A549 (cell line): ENCODE measurements at regions not wholly inside any gene's neighbourhood (a gene's known extent, or its start where the extent isn't known, plus 50 kb on each side); places are given as distances from the start of the nearest gene placed in this dataset.

ENCODE experiments used
- ATAC-seq, 2 experiments: fragments of 200-7000 bp in 1 of 2; fragments of >200 bp in 1 of 2; cut with Nextera tagmentation in 1 of 2; cut with Tn5 transposase in 1 of 2; 3 replicates each; pipeline versions ENCODE4 v1.8.0 to v1.9.1; 2018 to 2020; ENCODE audit warnings: mild to moderate bottlenecking in 1 of 2, moderate library complexity in 1 of 2
- CTCF ChIA-PET: fragments of 300-600 bp; sonication (Branson Sonifier 250); formaldehyde crosslinking; extraction: SDS; loops from one replicate; lab custom pipeline; 2021; ENCODE audit warnings: antibody characterized with exemption, inconsistent platforms; lab: Yijun Ruan, JAX
- POLR2A ChIA-PET: fragments of 350-600 bp; formaldehyde crosslinking; extraction: SDS; loops from one replicate; lab custom pipeline; 2021; ENCODE audit warnings: antibody characterized with exemption, inconsistent platforms; lab: Yijun Ruan, JAX
- DNase-seq, 2 experiments: peaks; one replicate each; pipeline versions ENCODE4 v3.0.0 to v3.0.0-alpha.2; 2011 to 2016; ENCODE audit warnings: low read depth in 1 of 2, low spot score in 1 of 2
- FAIRE-seq: peaks from 2 replicates; lab custom pipeline; 2011; peaks lifted over from hg19 to GRCh38; lab: Jason Lieb, UNC
- H3K27ac ChIP-seq, 2 experiments: fragments of >200 bp; sonication (Bioruptor Twin); formaldehyde crosslinking; 3 replicates each; pipeline ENCODE4 v1.5.1; 2016 to 2017
- H3K4me1 ChIP-seq: fragments of >200 bp; sonication (Bioruptor Twin); formaldehyde crosslinking; 3 replicates; pipeline ENCODE4 v1.6.1; 2016
- H3K4me2 ChIP-seq: fragments of >200 bp; sonication (Bioruptor Twin); formaldehyde crosslinking; 3 replicates; pipeline ENCODE4 v1.6.1; 2016
- H3K4me3 ChIP-seq: fragments of >200 bp; sonication (Bioruptor Twin); formaldehyde crosslinking; 3 replicates; pipeline ENCODE4 v1.5.1; 2016
- H3K9me3 ChIP-seq: fragments of >200 bp; sonication (Bioruptor Twin); formaldehyde crosslinking; 3 replicates; pipeline ENCODE4 v1.6.1; 2016
- CBX8 ChIP-seq: fragments of 200-600 bp; sonication (generic); IDR thresholded peaks from 2 replicates; pipeline ENCODE4 v1.6.1; 2016
- CEBPB ChIP-seq, 2 experiments: fragments of >200 bp in 1 of 2; sonication (Bioruptor Twin) in 1 of 2; formaldehyde crosslinking in 1 of 2; IDR thresholded peaks; 2 replicates each; pipeline ENCODE4 v1.6.1; 2012 to 2016
- CHD2 ChIP-seq: fragments of 150-350 bp; IDR thresholded peaks from 2 replicates; pipeline ENCODE4 v1.6.1; 2014; ENCODE audit warnings: low read length; ENCODE audit not compliant: partially characterized antibody
- EHMT2 ChIP-seq: fragments of 200-600 bp; sonication (generic); IDR thresholded peaks from 2 replicates; pipeline ENCODE4 v1.6.1; 2016; ENCODE audit warnings: antibody characterized with exemption, low read depth, mild to moderate bottlenecking, moderate library complexity
- FOSL2 ChIP-seq, 2 experiments: fragments of 450-650 bp in 1 of 2; fragments of >200 bp in 1 of 2; sonication (Bioruptor Twin) in 1 of 2; formaldehyde crosslinking; IDR thresholded peaks; 2 replicates each; pipeline versions ENCODE4 v1.5.0 to v1.6.1; 2016 to 2020; ENCODE audit warnings: mild to moderate bottlenecking in 1 of 2, moderate library complexity in 1 of 2
- HDAC2 ChIP-seq: fragments of 200-600 bp; sonication (generic); IDR thresholded peaks from 2 replicates; pipeline ENCODE4 v1.6.1; 2016
- HEYL ChIP-seq: fragments of 250-450 bp; sonication (Bioruptor Pico); IDR thresholded peaks from 2 replicates; pipeline ENCODE4 v1.8.0; 2021; ENCODE audit warnings: mild to moderate bottlenecking, moderate library complexity
- HOXA7 ChIP-seq: fragments of 250-450 bp; sonication (Bioruptor Pico); IDR thresholded peaks from 2 replicates; pipeline ENCODE4 v1.5.0; 2020; ENCODE audit warnings: mild to moderate bottlenecking, moderate library complexity
- HOXB13 ChIP-seq: fragments of 250-450 bp; sonication (Bioruptor Pico); IDR thresholded peaks from 2 replicates; pipeline ENCODE4 v1.5.0; 2020; ENCODE audit warnings: low read depth, mild to moderate bottlenecking, moderate library complexity
- HOXB5 ChIP-seq: fragments of 250-450 bp; sonication (Bioruptor Pico); IDR thresholded peaks from 2 replicates; pipeline ENCODE4 v1.5.0; 2020; ENCODE audit warnings: mild to moderate bottlenecking, moderate library complexity
- KDM1A ChIP-seq: fragments of 200-600 bp; sonication (generic); IDR thresholded peaks from 2 replicates; pipeline ENCODE4 v1.6.1; 2016; ENCODE audit warnings: low read depth, mild to moderate bottlenecking
- MAFK ChIP-seq: fragments of 450-650 bp; IDR thresholded peaks from 2 replicates; pipeline ENCODE4 v1.6.1; 2014; ENCODE audit not compliant: partially characterized antibody
- MAZ ChIP-seq: fragments of 150-350 bp; IDR thresholded peaks from 2 replicates; pipeline ENCODE4 v1.6.1; 2014; ENCODE audit warnings: antibody characterized with exemption, low read depth, low read length, borderline replicate concordance
- NFE2L2 ChIP-seq: fragments of 150-350 bp; conservative IDR thresholded peaks from 2 replicates; pipeline ENCODE4 v1.6.1; 2014; ENCODE audit warnings: low read length
- NPAS2 ChIP-seq: fragments of 250-450 bp; sonication (Bioruptor Pico); IDR thresholded peaks from 2 replicates; pipeline ENCODE4 v1.8.0; 2022; ENCODE audit warnings: mild to moderate bottlenecking, moderate library complexity, borderline replicate concordance
- POLR2AphosphoS2 ChIP-seq: conservative IDR thresholded peaks from 2 replicates; pipeline ENCODE4 v1.6.1; 2012; ENCODE audit warnings: low read length, improper control_type of control experiment, inconsistent platforms
- RARB ChIP-seq: fragments of 250-450 bp; sonication (Bioruptor Pico); IDR thresholded peaks from 2 replicates; pipeline ENCODE4 v1.8.0; 2021; ENCODE audit warnings: mild to moderate bottlenecking, moderate library complexity
- RCOR1 ChIP-seq: fragments of 150-350 bp; IDR thresholded peaks from 2 replicates; pipeline ENCODE4 v1.6.1; 2014; ENCODE audit warnings: antibody characterized with exemption, low read length, low read depth
- TFCP2L1 ChIP-seq: fragments of 250-450 bp; sonication (Bioruptor Pico); IDR thresholded peaks from 2 replicates; pipeline ENCODE4 v1.5.0; 2021; ENCODE audit warnings: mild to moderate bottlenecking
- ZC3H11A ChIP-seq: fragments of 450-650 bp; IDR thresholded peaks from 2 replicates; pipeline ENCODE4 v1.6.1; 2014; ENCODE audit warnings: antibody characterized with exemption, mild to moderate bottlenecking
- ZFP36 ChIP-seq: fragments of 450-650 bp; IDR thresholded peaks from 2 replicates; pipeline ENCODE4 v1.6.1; 2014; ENCODE audit warnings: borderline replicate concordance; ENCODE audit not compliant: partially characterized antibody
- ZNF302 ChIP-seq: fragments of 250-450 bp; sonication (Bioruptor Pico); IDR thresholded peaks from 2 replicates; pipeline ENCODE4 v1.9.0; 2021; ENCODE audit warnings: inconsistent platforms, mild to moderate bottlenecking, moderate library complexity
- WGBS: methylation state at CpG from one replicate; pipeline ENCODE4 v1.1.6; 2017; ENCODE audit errors: missing lambda C conversion rate; 5-methylcytosine and 5-hydroxymethylcytosine counted together
- TF ChIP-seq, protein P1 (sequence below): fragments of >200 bp; sonication (Bioruptor Twin); formaldehyde crosslinking; IDR thresholded peaks from 3 replicates; pipeline ENCODE4 v1.5.1; 2016
- TF ChIP-seq, protein P2 (sequence below): IDR thresholded peaks from 2 replicates; pipeline ENCODE4 v1.6.1; 2012
- TF ChIP-seq, protein P3 (sequence below): fragments of 150-350 bp; IDR thresholded peaks from 2 replicates; pipeline ENCODE4 v1.6.1; 2014; ENCODE audit warnings: low read depth, mild to moderate bottlenecking, low read length
- TF ChIP-seq, protein P4 (sequence below): IDR thresholded peaks from 2 replicates; pipeline ENCODE4 v1.6.1; 2012
- TF ChIP-seq, protein P5 (sequence below): fragments of >200 bp; sonication (Bioruptor Twin); formaldehyde crosslinking; IDR thresholded peaks from 3 replicates; pipeline ENCODE4 v1.6.1; 2016

DNA sequence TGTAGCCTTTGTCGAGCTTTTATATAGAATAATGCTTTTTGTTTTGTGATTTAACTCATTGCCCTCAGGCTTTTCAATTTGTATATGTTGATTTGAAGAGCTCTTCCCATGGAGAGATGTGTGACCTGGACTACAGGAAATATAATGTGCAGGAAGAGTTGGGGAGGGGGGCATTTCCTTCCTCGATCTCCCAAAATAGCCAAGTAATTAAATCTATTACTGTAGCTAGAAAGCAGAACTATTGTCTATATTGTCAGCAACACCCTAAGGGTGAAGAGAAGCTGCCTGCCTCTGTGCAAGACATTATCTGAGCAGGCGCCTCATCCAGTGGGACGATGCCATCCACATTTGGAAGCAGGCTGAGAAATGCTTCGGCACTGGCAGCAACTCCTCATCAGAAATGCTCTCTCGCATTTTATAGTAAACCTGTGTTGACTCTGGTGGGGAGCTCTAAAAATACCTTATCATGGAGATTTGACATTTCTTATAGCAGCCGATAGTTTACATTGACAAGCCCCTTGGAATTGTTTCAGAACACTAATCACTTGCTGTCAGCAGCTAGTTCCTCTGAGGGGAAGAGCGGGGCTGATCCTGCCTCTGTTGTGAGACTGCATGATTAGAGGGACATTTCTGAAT lies 392.5 kb upstream of the RGS6 start:
- FAIRE-seq = no peak
- H3K4me3 ChIP-seq = no peak overlapping the region
- no peak overlapping the region for H3K4me2 ChIP-seq
- no peaks in the 10 kb centered on the region for H3K9me3 ChIP-seq
- ChIA-PET POLR2A (no interaction called here), CTCF (no interaction called here)
- 72% methylated on average over 8 of the region's 8 CpGs for WGBS
- no peaks in the 10 kb centered on the region for H3K4me1 ChIP-seq
- no peak overlapping the region for H3K27ac ChIP-seq
- no peak for TF ChIP-seq HOXA7
- no peak for TF ChIP-seq FOSL2 (IDR thresholded peaks at IDR 0.05)
- TF ChIP-seq FOSL2 (CRISPR knock-in tag; IDR thresholded peaks at IDR 0.05) = no peak
- TF ChIP-seq MAZ = no peak
- TF ChIP-seq NPAS2 (CRISPR knock-in tag) = no peak
- ATAC-seq = no peak
- no peak for DNase-seq

DNA sequence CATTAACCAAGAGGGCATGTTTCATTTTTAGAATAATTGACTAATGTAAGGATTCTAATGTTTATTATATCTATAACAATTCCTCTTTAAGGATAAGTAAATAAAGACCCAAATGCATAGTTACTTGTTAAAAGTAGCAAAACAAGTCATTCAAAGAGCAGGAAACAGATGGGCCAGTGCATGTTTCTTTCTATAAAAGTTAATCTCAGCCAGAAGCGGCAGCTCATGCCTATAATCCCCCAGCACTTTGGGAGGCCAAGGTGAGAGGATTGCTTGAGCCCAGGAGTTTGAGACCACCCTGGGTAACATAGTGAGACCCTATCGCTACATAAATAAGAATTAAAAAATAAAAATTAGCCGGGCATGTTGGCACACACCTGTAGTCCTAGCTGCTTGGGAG lies 391.0 kb upstream of the RGS6 start:
- no peak for ATAC-seq
- no peak for FAIRE-seq
- DNase-seq = no peak
- H3K4me3 ChIP-seq = no peak overlapping the region
- ChIA-PET CTCF (no interaction called here), POLR2A (interaction anchor here (0.6 kb wide), 1 partner anchor 101 kb away, joined by 9 read pairs; no protein-coding TSS in a partner anchor)
- H3K4me2 ChIP-seq = no peak overlapping the region
- H3K4me1 ChIP-seq = no peaks in the 10 kb centered on the region
- no peaks in the 10 kb centered on the region for H3K9me3 ChIP-seq
- no peak overlapping the region for H3K27ac ChIP-seq
- WGBS = 80% methylated on average over 3 of the region's 3 CpGs
- no peak for TF ChIP-seq CEBPB (IDR thresholded peaks at IDR 0.05)
- TF ChIP-seq, protein P1, sequence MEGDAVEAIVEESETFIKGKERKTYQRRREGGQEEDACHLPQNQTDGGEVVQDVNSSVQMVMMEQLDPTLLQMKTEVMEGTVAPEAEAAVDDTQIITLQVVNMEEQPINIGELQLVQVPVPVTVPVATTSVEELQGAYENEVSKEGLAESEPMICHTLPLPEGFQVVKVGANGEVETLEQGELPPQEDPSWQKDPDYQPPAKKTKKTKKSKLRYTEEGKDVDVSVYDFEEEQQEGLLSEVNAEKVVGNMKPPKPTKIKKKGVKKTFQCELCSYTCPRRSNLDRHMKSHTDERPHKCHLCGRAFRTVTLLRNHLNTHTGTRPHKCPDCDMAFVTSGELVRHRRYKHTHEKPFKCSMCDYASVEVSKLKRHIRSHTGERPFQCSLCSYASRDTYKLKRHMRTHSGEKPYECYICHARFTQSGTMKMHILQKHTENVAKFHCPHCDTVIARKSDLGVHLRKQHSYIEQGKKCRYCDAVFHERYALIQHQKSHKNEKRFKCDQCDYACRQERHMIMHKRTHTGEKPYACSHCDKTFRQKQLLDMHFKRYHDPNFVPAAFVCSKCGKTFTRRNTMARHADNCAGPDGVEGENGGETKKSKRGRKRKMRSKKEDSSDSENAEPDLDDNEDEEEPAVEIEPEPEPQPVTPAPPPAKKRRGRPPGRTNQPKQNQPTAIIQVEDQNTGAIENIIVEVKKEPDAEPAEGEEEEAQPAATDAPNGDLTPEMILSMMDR = no peak
- TF ChIP-seq, protein P2, sequence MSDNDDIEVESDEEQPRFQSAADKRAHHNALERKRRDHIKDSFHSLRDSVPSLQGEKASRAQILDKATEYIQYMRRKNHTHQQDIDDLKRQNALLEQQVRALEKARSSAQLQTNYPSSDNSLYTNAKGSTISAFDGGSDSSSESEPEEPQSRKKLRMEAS = no peak
- no peak for TF ChIP-seq CBX8
- TF ChIP-seq CHD2 = no peak
- no peak for TF ChIP-seq ZC3H11A
- no peak for TF ChIP-seq EHMT2
- TF ChIP-seq, protein P3, sequence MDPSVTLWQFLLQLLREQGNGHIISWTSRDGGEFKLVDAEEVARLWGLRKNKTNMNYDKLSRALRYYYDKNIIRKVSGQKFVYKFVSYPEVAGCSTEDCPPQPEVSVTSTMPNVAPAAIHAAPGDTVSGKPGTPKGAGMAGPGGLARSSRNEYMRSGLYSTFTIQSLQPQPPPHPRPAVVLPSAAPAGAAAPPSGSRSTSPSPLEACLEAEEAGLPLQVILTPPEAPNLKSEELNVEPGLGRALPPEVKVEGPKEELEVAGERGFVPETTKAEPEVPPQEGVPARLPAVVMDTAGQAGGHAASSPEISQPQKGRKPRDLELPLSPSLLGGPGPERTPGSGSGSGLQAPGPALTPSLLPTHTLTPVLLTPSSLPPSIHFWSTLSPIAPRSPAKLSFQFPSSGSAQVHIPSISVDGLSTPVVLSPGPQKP = no peak

DNA sequence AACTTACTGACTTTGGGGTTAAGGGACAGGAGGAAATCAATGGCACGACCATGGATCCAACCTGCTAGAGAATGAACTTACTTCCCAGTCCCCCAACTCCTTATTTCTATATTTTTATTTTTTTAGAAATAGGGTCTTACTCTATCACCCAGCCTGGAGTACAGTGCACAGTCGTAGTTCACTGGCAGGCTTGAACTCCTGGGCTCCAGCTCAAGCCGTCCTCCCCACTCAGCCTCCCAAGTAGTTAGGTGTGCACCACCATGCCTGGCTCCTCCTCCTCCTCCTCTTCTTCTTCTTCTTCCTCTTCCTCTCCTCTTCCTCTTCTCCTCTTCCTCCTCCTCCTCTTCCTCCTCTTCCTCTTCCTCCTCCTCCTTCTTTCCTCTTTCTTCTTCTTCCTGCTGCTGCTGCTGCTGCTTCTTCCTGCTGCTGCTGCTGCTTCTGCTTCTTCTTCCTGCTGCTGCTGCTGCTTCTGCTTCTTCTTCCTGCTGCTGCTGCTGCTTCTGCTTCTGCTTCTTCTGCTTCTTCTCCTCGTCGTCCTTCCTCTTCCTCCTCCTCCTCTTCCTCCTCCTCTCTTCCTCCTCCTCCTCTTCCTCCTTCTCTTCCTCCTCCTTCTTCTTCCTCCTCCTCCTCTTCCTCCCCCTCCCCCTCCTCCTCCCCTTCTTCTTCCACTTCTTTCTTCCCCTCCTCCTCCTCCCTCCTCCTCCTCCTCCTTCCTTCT lies 390.1 kb upstream of the RGS6 start:
- no peak overlapping the region for H3K4me2 ChIP-seq
- no peaks in the 10 kb centered on the region for H3K4me1 ChIP-seq
- POLR2A ChIA-PET = no interaction called here
- no peak overlapping the region for H3K27ac ChIP-seq
- DNase-seq (no peak), FAIRE-seq (no peak), ATAC-seq (no peak)
- 32% methylated on average over 5 of the region's 5 CpGs for WGBS
- H3K4me3 ChIP-seq = no peak overlapping the region
- CTCF ChIA-PET = no interaction called here
- no peak for TF ChIP-seq ZFP36
- TF ChIP-seq ZC3H11A = no peak
- TF ChIP-seq HOXB5 (CRISPR knock-in tag) = no peak
- TF ChIP-seq ZNF302 (CRISPR knock-in tag) = no peak
- TF ChIP-seq, protein P4, sequence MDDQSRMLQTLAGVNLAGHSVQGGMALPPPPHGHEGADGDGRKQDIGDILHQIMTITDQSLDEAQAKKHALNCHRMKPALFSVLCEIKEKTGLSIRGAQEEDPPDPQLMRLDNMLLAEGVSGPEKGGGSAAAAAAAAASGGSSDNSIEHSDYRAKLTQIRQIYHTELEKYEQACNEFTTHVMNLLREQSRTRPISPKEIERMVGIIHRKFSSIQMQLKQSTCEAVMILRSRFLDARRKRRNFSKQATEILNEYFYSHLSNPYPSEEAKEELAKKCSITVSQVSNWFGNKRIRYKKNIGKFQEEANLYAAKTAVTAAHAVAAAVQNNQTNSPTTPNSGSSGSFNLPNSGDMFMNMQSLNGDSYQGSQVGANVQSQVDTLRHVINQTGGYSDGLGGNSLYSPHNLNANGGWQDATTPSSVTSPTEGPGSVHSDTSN = no peak
- no peak for TF ChIP-seq EHMT2
- TF ChIP-seq KDM1A = no peak
- TF ChIP-seq CEBPB (IDR thresholded peaks at IDR 0.05) = no peak
- no peak for TF ChIP-seq HDAC2
- TF ChIP-seq RCOR1 = no peak
- TF ChIP-seq MAFK = no peak
- TF ChIP-seq, protein P2 = no peak
- no peak for TF ChIP-seq NFE2L2
- no peak for TF ChIP-seq RARB
- no peak for TF ChIP-seq HOXB13 (CRISPR knock-in tag)
- no peak for TF ChIP-seq TFCP2L1 (CRISPR knock-in tag)
- TF ChIP-seq, protein P5, sequence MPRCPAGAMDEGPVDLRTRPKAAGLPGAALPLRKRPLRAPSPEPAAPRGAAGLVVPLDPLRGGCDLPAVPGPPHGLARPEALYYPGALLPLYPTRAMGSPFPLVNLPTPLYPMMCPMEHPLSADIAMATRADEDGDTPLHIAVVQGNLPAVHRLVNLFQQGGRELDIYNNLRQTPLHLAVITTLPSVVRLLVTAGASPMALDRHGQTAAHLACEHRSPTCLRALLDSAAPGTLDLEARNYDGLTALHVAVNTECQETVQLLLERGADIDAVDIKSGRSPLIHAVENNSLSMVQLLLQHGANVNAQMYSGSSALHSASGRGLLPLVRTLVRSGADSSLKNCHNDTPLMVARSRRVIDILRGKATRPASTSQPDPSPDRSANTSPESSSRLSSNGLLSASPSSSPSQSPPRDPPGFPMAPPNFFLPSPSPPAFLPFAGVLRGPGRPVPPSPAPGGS = no peak
- no peak for TF ChIP-seq HEYL (CRISPR knock-in tag)
- no peak for TF ChIP-seq POLR2AphosphoS2
- H3K9me3 ChIP-seq = no peaks in the 10 kb centered on the region
